DND-41 (cell line): ENCODE measurements at regions not wholly inside any gene's neighbourhood (a gene's known extent, or its start where the extent isn't known, plus 50 kb on each side); places are given as distances from the start of the nearest gene placed in this dataset.

ENCODE experiments used
- ATAC-seq: fragments of 200-7000 bp; cut with Tn5 transposase; 3 replicates; pipeline ENCODE4 v1.9.1; 2021; ENCODE audit warnings: low read depth; ENCODE audit not compliant: insufficient read depth
- DNase-seq: peaks from one replicate; pipeline ENCODE4 v3.0.0-alpha.2; 2020
- H2AFZ ChIP-seq: 2 replicates; pipeline ENCODE4 v1.6.0; 2012; ENCODE audit warnings: low read depth, low read length
- H3K27ac ChIP-seq: 2 replicates; pipeline ENCODE4 v1.5.1; 2012; ENCODE audit warnings: low read length, inconsistent platforms
- H3K27me3 ChIP-seq: fragments of 200-600 bp; sonication (generic); 2 replicates; pipeline ENCODE4 v1.6.0; 2012; ENCODE audit warnings: low read length, mild to moderate bottlenecking, inconsistent platforms; ENCODE audit not compliant: insufficient read depth, poor library complexity
- H3K36me3 ChIP-seq: 2 replicates; pipeline ENCODE4 v1.5.1; 2012; ENCODE audit warnings: low read length, inconsistent platforms; ENCODE audit not compliant: insufficient read depth
- H3K4me1 ChIP-seq: 2 replicates; pipeline ENCODE4 v1.5.1; 2012; ENCODE audit warnings: mild to moderate bottlenecking, low read length; ENCODE audit not compliant: insufficient read depth
- H3K4me2 ChIP-seq: 2 replicates; pipeline ENCODE4 v1.6.0; 2012; ENCODE audit warnings: mild to moderate bottlenecking, moderate library complexity, low read length, inconsistent platforms; ENCODE audit not compliant: insufficient read depth
- H3K4me3 ChIP-seq, 2 experiments: fragments of 200-600 bp in 1 of 2; shearing (Covaris generic) in 1 of 2; 2 replicates each; pipeline ENCODE4 v1.5.1; 2012 to 2016; ENCODE audit warnings: inconsistent platforms in 2 of 2, low read length in 2 of 2, mild to moderate bottlenecking in 2 of 2, low read depth in 1 of 2, moderate library complexity in 1 of 2
- H3K79me2 ChIP-seq: 2 replicates; pipeline ENCODE4 v1.6.0; 2012; ENCODE audit warnings: low read length, inconsistent platforms; ENCODE audit not compliant: insufficient read depth
- H3K9ac ChIP-seq: 2 replicates; pipeline ENCODE4 v1.6.0; 2012; ENCODE audit warnings: low read depth, mild to moderate bottlenecking, inconsistent platforms, low read length, moderate library complexity
- H3K9me3 ChIP-seq: 2 replicates; pipeline ENCODE4 v1.5.1; 2012; ENCODE audit warnings: low read length, moderate library complexity, mild to moderate bottlenecking, inconsistent platforms; ENCODE audit not compliant: insufficient read depth, severe bottlenecking
- H4K20me1 ChIP-seq: 2 replicates; pipeline ENCODE4 v1.6.0; 2012; ENCODE audit warnings: low read length; ENCODE audit not compliant: insufficient read depth
- EZH2 ChIP-seq: IDR thresholded peaks from 3 replicates; pipeline ENCODE4 v1.6.1; 2012; ENCODE audit warnings: borderline replicate concordance, low read depth, mild to moderate bottlenecking, moderate library complexity, low read length, inconsistent platforms; ENCODE audit not compliant: severe bottlenecking
- TF ChIP-seq, protein P1 (sequence below): IDR thresholded peaks from 2 replicates; pipeline ENCODE4 v1.5.1; 2012; ENCODE audit warnings: borderline replicate concordance, low read length, moderate library complexity, mild to moderate bottlenecking; ENCODE audit not compliant: poor library complexity, severe bottlenecking; ENCODE audit errors: extremely low read depth

DNA sequence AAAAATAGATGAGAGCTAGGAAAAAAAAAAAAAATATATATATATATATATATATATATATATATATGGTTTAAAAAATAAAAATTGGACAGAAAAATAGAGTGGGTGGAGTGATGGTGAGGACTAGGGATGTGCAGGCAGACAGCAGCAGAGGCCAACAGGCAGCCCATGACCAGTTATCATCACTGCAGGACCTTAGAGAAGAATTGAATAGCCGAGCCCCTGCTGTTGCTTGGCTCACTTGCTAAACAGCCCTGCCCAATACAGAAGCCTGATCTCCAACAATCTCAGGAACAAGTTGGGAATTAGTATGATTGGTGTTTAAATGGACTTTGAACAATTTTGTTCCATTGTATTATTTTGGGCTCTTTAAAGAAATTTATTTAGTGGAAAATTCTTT lies 967.5 kb upstream of the PIK3C3 start:
- ATAC-seq (no peak), DNase-seq (no peak)
- Histone ChIP-seq H3K79me2 (no peaks in the 10 kb centered on the region), H3K36me3 (no peaks in the 10 kb centered on the region), H3K9ac (no peak overlapping the region), H3K4me3 (no peak overlapping the region), H2AFZ (no peak overlapping the region), H4K20me1 (no peaks in the 10 kb centered on the region), H3K27ac (no peak overlapping the region), H3K4me1 (no peaks in the 10 kb centered on the region), H3K4me2 (no peak overlapping the region), H3K9me3 (no peaks in the 10 kb centered on the region), H3K27me3 (no peaks in the 10 kb centered on the region)
- no peak for TF ChIP-seq EZH2
- TF ChIP-seq, protein P1, sequence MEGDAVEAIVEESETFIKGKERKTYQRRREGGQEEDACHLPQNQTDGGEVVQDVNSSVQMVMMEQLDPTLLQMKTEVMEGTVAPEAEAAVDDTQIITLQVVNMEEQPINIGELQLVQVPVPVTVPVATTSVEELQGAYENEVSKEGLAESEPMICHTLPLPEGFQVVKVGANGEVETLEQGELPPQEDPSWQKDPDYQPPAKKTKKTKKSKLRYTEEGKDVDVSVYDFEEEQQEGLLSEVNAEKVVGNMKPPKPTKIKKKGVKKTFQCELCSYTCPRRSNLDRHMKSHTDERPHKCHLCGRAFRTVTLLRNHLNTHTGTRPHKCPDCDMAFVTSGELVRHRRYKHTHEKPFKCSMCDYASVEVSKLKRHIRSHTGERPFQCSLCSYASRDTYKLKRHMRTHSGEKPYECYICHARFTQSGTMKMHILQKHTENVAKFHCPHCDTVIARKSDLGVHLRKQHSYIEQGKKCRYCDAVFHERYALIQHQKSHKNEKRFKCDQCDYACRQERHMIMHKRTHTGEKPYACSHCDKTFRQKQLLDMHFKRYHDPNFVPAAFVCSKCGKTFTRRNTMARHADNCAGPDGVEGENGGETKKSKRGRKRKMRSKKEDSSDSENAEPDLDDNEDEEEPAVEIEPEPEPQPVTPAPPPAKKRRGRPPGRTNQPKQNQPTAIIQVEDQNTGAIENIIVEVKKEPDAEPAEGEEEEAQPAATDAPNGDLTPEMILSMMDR, result no peak

DNA sequence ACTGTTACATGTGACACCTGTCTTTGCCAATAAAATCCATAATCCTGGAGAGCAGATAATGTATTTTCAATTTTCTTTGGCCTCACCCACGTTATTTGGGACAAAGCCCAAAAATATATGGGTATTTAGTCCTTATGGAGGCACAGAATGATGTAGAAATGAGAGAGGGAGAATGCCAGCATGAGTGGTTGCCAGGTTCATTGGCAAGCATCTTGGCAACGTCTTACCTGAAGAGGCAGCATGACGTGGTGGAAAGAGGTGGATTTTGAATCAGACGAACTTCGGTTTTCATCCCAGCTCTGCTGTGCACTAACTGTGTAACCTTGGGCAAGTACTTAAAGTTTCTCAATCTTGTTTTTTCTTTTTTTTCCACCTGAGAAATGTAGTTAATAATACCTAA lies 969.6 kb upstream of the PIK3C3 start:
- no peak for TF ChIP-seq EZH2
- TF ChIP-seq, protein P1, result no peak
- no peak overlapping the region for H2AFZ ChIP-seq
- no peaks in the 10 kb centered on the region for H4K20me1 ChIP-seq
- H3K27me3 ChIP-seq, result no peaks in the 10 kb centered on the region
- H3K9ac ChIP-seq, result no peak overlapping the region
- H3K4me3 ChIP-seq, result no peak overlapping the region
- no peaks in the 10 kb centered on the region for H3K36me3 ChIP-seq
- no peaks in the 10 kb centered on the region for H3K4me1 ChIP-seq
- ATAC-seq (no peak), DNase-seq (no peak)
- no peaks in the 10 kb centered on the region for H3K79me2 ChIP-seq
- H3K27ac ChIP-seq, result no peak overlapping the region
- H3K9me3 ChIP-seq, result no peaks in the 10 kb centered on the region
- no peak overlapping the region for H3K4me2 ChIP-seq

DNA sequence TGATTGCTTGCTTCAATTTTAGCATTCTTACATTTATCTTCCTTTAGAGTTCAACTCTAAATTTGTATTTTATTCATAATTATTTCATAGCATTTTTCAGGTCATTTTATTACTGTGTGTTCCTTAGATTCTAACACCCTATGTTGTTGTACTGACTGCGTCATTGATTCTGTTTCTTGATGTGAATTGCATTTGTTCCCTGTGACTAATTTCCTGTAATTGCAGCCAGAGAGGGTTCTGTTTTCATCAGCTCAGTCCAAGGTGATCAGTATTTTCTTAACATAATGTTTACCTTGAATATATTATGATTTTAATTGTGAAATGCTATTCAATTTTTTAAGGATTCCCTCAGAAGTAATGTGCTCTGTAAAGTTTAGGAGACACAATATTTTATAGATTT lies 970.2 kb upstream of the PIK3C3 start:
- Histone ChIP-seq H3K4me1 (no peaks in the 10 kb centered on the region), H3K36me3 (no peaks in the 10 kb centered on the region), H2AFZ (no peak overlapping the region), H3K4me2 (no peak overlapping the region), H3K27me3 (no peaks in the 10 kb centered on the region), H4K20me1 (no peaks in the 10 kb centered on the region), H3K4me3 (no peak overlapping the region), H3K9ac (no peak overlapping the region), H3K79me2 (no peaks in the 10 kb centered on the region), H3K9me3 (no peaks in the 10 kb centered on the region), H3K27ac (no peak overlapping the region)
- no peak for DNase-seq
- ATAC-seq, result no peak
- TF ChIP-seq, protein P1, result no peak
- TF ChIP-seq EZH2, result no peak

DNA sequence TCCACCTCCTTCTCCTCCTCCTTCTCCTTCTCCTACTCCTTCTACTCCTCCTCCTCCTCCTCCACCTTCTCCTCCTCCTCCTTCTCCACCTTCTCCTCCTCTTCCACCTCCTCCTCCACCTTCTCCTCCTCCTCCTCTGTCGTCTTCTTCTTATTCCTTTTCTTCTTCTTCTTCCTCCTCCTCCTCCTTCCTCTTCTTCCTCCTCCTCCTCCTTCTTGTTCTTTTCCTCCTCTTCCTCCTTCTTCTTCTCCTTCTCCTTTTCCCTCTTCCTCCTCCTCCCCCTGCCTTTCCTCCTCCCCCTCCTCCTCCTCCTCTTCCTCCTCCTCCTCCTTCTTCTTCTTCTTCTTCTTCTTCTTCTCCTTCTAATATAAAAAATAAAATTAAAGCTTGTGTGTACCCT lies 971.2 kb upstream of the PIK3C3 start:
- H3K36me3 ChIP-seq, result no peaks in the 10 kb centered on the region

More for the DNA sequence above, 971.2 kb upstream of the PIK3C3 start:
- DNase-seq, result no peak
- Histone ChIP-seq H3K4me2 (no peak overlapping the region), H3K4me3 (no peak overlapping the region), H3K9ac (no peak overlapping the region), H3K27ac (no peak overlapping the region), H2AFZ (no peak overlapping the region), H3K9me3 (no peaks in the 10 kb centered on the region), H3K27me3 (no peaks in the 10 kb centered on the region), H3K79me2 (no peaks in the 10 kb centered on the region), H3K4me1 (no peaks in the 10 kb centered on the region), H4K20me1 (no peaks in the 10 kb centered on the region)
- ATAC-seq, result no peak
- no peak for TF ChIP-seq EZH2
- TF ChIP-seq, protein P1, result no peak
